Esophagus muscularis mucosa (tissue), 4 donors: ENCODE measurements at regions not wholly inside any gene's neighbourhood (a gene's known extent, or its start where the extent isn't known, plus 50 kb on each side); places are given as distances from the start of the nearest gene placed in this dataset.

Experiments used
- CTCF ChIP-seq, 3 experiments: fragments of 200-600 bp in 2 of 3; fragments of 450-650 bp in 1 of 3; sonication (generic) in 2 of 3; IDR thresholded peaks; one replicate each; pipeline ENCODE4 v1.5.1; 2017 to 2019; ENCODE audit warnings: antibody characterized with exemption in 3 of 3, mild to moderate bottlenecking in 2 of 3, moderate library complexity in 1 of 3
- EP300 ChIP-seq: sonication (generic); formaldehyde crosslinking; IDR thresholded peaks from one replicate; pipeline ENCODE4 v1.6.1; 2017; ENCODE audit warnings: antibody characterized with exemption
- POLR2A ChIP-seq: fragments of 450-650 bp; IDR thresholded peaks from one replicate; pipeline ENCODE4 v1.6.1; 2017; ENCODE audit warnings: antibody characterized with exemption, moderate library complexity, mild to moderate bottlenecking, low read depth
- POLR2AphosphoS5 ChIP-seq, 2 donors: sonication (generic); formaldehyde crosslinking; IDR thresholded peaks; one replicate each; pipeline ENCODE4 v1.6.1; 2017; ENCODE audit warnings: antibody characterized with exemption in 2 of 2

DNA sequence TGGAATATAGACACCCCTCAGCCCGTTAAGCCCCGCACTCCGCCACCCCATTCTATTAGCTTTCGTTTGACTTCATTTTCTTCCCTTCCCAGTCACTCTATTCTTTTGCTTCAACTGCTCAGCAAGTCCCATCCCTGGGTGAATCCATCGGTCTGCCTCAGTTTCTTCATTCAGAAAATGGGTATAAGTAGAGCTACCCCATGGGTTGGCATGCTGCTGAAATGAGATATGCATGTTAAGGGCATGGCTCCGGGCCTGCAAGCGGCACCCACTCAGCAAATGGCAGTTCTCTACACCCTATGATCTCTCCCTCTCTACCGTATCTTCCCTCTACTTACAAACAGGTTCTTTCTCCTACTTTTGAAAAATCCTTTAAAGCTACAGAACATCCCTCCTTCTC is 87.8 kb upstream of the IRF2BP2 start:
- TF ChIP-seq CTCF (IDR thresholded peaks at IDR 0.05): no peak
- no peak for TF ChIP-seq POLR2AphosphoS5 (IDR thresholded peaks at IDR 0.05)
- TF ChIP-seq POLR2A: no peak
- no peak for TF ChIP-seq EP300
